ENCODE measurements at regions not wholly inside any gene's neighbourhood (a gene's known extent, or its start where the extent isn't known, plus 50 kb on each side); places are given as distances from the start of the nearest gene placed in this dataset.

DNA sequence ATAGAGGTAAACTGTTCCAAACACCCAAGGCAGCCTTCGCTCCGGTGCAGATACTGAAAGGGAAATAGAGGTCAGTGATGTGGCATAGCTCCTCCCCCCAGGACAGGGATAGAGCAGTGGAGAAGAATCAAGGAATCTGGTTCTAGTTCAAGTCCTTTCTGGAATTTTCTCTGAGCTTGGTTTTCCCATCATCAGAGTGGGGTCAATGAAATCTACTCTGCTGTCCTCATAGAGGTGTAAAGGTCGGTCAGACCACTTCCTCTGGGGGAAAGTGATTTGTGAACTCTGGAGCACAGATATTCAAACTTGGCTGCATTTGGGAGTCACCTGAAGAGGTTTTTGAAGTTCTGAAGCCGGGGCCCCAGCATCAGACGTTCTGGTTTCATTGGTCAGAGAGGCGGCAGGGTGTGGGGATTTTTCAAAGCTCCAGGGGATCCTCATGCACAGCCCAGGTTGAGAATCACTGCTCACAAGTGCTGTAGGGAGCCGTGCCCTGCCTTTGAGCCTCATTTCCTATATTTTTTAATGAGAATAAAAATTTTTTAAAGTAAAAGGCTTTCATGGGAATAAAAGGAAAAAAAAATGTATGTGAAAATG lies 105.7 kb upstream of the RAD23B start:
- Histone ChIP-seq H2BK120ac (ENCODE audit: low read depth, low read length) (no peak overlapping the region), H3K9me1 (ENCODE audit: insufficient read depth, low read length) (peaks cover 3% of the 10 kb centered on the region; the same call in 1 of the 2 replicates), H2AK9ac (replicated peaks; ENCODE audit: low read depth, low read length, poor library complexity) (no peak overlapping the region), H3K27ac (ENCODE audit: insufficient read depth, low read length) (no peak overlapping the region), H4K8ac (ENCODE audit: low read depth in 2 of 2, low read length in 2 of 2) (no peak overlapping the region), H4K5ac (ENCODE audit: low read depth, low read length) (no peak overlapping the region), H4K20me1 (ENCODE audit: insufficient read depth, low read length) (no peaks in the 10 kb centered on the region; the same call in 1 of the 2 replicates), H3K23ac (ENCODE audit: low read depth, low read length) (no peak overlapping the region), H3K4me1 (ENCODE audit: control insufficient read depth, insufficient read depth, low read length) (peaks cover 2% of the 10 kb centered on the region; the same call in 1 of the 2 replicates), H3K14ac (replicated peaks; ENCODE audit: low read depth, low read length) (no peak overlapping the region), H2AK5ac (ENCODE audit: low read depth, low read length) (no peak overlapping the region), H3K18ac (ENCODE audit: low read depth, low read length) (no peak overlapping the region), H3K4me2 (ENCODE audit: low read depth, low read length) (no peak overlapping the region), H2AFZ (replicated peaks; ENCODE audit: low read length, poor library complexity) (no peak overlapping the region), H3K4me3 (ENCODE audit: insufficient read depth, low read depth, low read length) (no peak overlapping the region), H2BK15ac (ENCODE audit: low read depth, low read length) (no peak overlapping the region), H4K91ac (ENCODE audit: insufficient read depth, low read depth, low read length) (no peak overlapping the region), H3K4ac (ENCODE audit: low read depth, low read length) (no peak overlapping the region), H3K9ac (ENCODE audit: low read depth, low read length) (no peak overlapping the region), H3K9me3 (ENCODE audit: control insufficient read depth, insufficient read depth, low read length) (no peaks in the 10 kb centered on the region), H3K27me3 (ENCODE audit: control insufficient read depth, insufficient read depth, low read length) (no peaks in the 10 kb centered on the region), H2BK20ac (ENCODE audit: low read depth, low read length) (no peak overlapping the region), H3K79me1 (ENCODE audit: low read depth in 1 of 2, low read length in 2 of 2) (no peaks in the 10 kb centered on the region), H3K36me3 (ENCODE audit: control insufficient read depth, insufficient read depth, low read length) (no peaks in the 10 kb centered on the region), H3K56ac (ENCODE audit: extremely low read depth, insufficient read depth, low read length) (no peak overlapping the region), H2BK5ac (ENCODE audit: low read depth, low read length, poor library complexity, severe bottlenecking) (no peak overlapping the region)
- no peak for ATAC-seq (ENCODE audit: low read depth)
- in situ Hi-C loops (cut with MboI; ENCODE audit: low sequenced_read_pairs) (no loop called here), intact Hi-C loops (cut with micrococcal nuclease) (no loop called here), dilution Hi-C loops (cut with HindIII; ENCODE audit: low sequenced_read_pairs, unreplicated experiment) (no loop called here)
- DNase-seq, result no peak
- TF ChIP-seq BHLHE40 (IDR thresholded peaks at IDR 0.05; ENCODE audit: low read depth, low read length), result no peak
- no peak for TF ChIP-seq MAFK (IDR thresholded peaks at IDR 0.05; ENCODE audit: low read depth, low read length)
- TF ChIP-seq, protein P1, sequence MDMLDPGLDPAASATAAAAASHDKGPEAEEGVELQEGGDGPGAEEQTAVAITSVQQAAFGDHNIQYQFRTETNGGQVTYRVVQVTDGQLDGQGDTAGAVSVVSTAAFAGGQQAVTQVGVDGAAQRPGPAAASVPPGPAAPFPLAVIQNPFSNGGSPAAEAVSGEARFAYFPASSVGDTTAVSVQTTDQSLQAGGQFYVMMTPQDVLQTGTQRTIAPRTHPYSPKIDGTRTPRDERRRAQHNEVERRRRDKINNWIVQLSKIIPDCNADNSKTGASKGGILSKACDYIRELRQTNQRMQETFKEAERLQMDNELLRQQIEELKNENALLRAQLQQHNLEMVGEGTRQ (IDR thresholded peaks at IDR 0.05; ENCODE audit: low read depth, low read length), result no peak
- TF ChIP-seq FOS (IDR thresholded peaks at IDR 0.05; ENCODE audit: low read depth, low read length), result no peak
- TF ChIP-seq, protein P2, sequence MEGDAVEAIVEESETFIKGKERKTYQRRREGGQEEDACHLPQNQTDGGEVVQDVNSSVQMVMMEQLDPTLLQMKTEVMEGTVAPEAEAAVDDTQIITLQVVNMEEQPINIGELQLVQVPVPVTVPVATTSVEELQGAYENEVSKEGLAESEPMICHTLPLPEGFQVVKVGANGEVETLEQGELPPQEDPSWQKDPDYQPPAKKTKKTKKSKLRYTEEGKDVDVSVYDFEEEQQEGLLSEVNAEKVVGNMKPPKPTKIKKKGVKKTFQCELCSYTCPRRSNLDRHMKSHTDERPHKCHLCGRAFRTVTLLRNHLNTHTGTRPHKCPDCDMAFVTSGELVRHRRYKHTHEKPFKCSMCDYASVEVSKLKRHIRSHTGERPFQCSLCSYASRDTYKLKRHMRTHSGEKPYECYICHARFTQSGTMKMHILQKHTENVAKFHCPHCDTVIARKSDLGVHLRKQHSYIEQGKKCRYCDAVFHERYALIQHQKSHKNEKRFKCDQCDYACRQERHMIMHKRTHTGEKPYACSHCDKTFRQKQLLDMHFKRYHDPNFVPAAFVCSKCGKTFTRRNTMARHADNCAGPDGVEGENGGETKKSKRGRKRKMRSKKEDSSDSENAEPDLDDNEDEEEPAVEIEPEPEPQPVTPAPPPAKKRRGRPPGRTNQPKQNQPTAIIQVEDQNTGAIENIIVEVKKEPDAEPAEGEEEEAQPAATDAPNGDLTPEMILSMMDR (conservative IDR thresholded peaks at IDR 0.05; ENCODE audit: low read depth, low read length), result no peak
- no peak for TF ChIP-seq MXI1 (IDR thresholded peaks at IDR 0.05; ENCODE audit: borderline replicate concordance, low read depth, low read length)
- TF ChIP-seq POLR2A (IDR thresholded peaks at IDR 0.05; ENCODE audit: low read depth, low read length), result no peak
- ChIA-PET CTCF (no interaction called here), POLR2A (ENCODE audit: unreplicated experiment) (no interaction called here)
- BruUV-seq (replicated peaks), result no TSS peak
- WGBS, 2 experiments (ENCODE audit: extremely low coverage in 2 of 2, insufficient read length in 1 of 2), result no CpG with 5 or more reads among the region's 7 CpGs
